Spinal cord (tissue), 9 donors: ENCODE measurements at regions not wholly inside any gene's neighbourhood (a gene's known extent, or its start where the extent isn't known, plus 50 kb on each side); places are given as distances from the start of the nearest gene placed in this dataset.

Experiments
- DNase-seq, 6 donors: peaks; one replicate each; pipeline versions ENCODE4 v3.0.0 to v3.0.0-alpha.2; 2013 to 2015; ENCODE audit warnings: low spot score in 6 of 6, low read depth in 4 of 6
- H3K27ac ChIP-seq: one replicate; pipeline ENCODE4 v1.5.1; 2013; ENCODE audit warnings: low read depth, low read length, control low read depth
- H3K27me3 ChIP-seq: one replicate; pipeline ENCODE4 v1.6.1; 2013; ENCODE audit warnings: low read length; ENCODE audit not compliant: control insufficient read depth, insufficient read depth
- H3K36me3 ChIP-seq: one replicate; pipeline ENCODE4 v1.6.1; 2013; ENCODE audit warnings: low read length; ENCODE audit not compliant: control insufficient read depth, insufficient read depth
- H3K4me1 ChIP-seq: one replicate; pipeline ENCODE4 v1.6.1; 2013; ENCODE audit warnings: low read length; ENCODE audit not compliant: control insufficient read depth, insufficient read depth
- H3K4me3 ChIP-seq: one replicate; pipeline ENCODE4 v1.5.1; 2013; ENCODE audit warnings: low read depth, low read length, control low read depth
- H3K9me3 ChIP-seq: one replicate; pipeline ENCODE4 v1.6.1; 2013; ENCODE audit warnings: low read length; ENCODE audit not compliant: control insufficient read depth, insufficient read depth
- WGBS: methylation state at CpG from one replicate; pipeline ENCODE4 v1.1.5; 2013; ENCODE audit warnings: missing lambda C conversion rate; ENCODE audit not compliant: insufficient coverage; 5-methylcytosine and 5-hydroxymethylcytosine counted together
- donor health status: healthy.

DNA sequence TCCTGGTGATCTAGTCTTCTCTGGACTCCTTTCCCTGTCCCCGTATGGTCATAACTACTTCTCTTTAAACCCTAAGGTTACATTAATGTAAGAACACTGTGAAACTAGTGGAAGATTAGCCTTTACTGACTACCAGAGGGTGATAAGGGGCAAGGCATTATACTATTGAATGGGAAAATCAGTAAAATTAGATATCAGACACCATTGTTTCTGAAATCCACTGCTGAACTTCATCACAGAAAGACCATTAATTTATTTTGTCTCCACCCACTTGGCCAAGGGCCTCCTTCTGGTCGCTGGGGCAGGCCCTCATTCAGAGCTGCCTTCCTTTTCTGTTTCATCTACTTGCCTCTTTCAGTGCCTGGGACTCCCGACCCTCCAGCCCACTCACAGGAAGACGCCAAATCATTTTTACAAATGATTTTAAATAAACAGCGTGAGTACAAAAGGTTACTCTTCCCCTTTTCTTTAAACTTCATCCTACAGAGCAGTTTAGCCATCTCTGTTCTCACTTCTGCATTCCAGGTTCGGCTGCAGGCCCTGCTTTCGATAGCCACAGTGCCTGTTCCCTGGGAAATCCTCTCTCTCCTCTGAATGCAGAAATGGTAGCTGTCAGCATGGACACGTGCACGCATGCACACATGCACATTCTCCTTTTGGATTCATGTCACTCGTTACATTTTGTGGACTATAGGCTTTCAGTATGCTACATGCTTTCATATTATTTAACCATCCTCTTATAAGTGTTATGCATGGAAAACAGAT, 70.3 kb upstream of the DOCK10 start:
- H3K27ac ChIP-seq = no peak overlapping the region
- no peak overlapping the region for H3K4me3 ChIP-seq

DNA sequence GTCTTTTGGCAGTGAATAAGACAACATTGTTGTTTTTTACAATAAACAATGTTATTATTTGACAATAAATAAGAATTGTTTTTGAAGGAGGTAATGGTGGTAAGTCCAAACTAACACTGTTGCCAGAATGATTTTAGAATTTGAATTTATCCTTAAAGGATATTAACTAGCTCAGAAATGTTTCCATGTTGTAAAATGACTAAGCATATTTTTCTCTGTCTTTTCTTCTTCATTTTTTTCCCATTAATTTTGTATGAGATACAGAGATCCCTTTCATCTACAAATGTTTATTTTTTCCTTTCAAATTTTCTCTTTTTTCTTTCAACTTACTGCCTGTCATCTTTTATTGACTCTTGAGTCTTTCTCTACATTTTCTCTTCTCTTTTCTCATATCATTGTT, 66.5 kb upstream of the DOCK10 start:
- no peak for DNase-seq
- no peaks in the 10 kb centered on the region for H3K36me3 ChIP-seq
- peaks cover 5% of the 10 kb centered on the region for H3K4me1 ChIP-seq
- H3K9me3 ChIP-seq = no peaks in the 10 kb centered on the region
- no peak overlapping the region for H3K27ac ChIP-seq
- H3K27me3 ChIP-seq = no peaks in the 10 kb centered on the region
- no peak overlapping the region for H3K4me3 ChIP-seq

More for the DNA sequence above, 70.3 kb upstream of the DOCK10 start:
- no peaks in the 10 kb centered on the region for H3K9me3 ChIP-seq
- WGBS = 57% methylated on average over 8 of the region's 10 CpGs
- H3K27me3 ChIP-seq = no peaks in the 10 kb centered on the region
- no peaks in the 10 kb centered on the region for H3K36me3 ChIP-seq
- peaks cover 5% of the 10 kb centered on the region for H3K4me1 ChIP-seq
- peak in 2 of 6 donors; percentile 17 to 69 for DNase-seq

DNA sequence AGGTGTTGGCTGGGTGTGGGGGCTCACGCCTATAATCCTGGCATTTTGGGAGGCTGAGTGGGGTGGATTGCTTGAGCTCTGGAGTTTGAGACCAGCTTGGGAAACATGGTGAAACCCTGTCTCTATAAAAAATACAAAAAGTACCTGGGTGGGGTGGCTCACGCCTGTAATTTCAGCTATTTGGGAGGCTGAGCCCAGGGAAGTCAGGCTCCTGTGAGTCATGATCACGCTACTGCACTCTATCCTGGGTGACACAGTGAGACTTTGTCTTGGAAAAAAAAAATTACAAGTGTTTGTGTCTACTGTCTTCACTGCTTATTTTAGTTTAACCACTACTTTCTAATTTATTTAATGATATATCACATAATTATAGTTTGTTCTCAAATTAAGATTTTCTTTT, 62.7 kb upstream of the DOCK10 start:
- DNase-seq = no peak
- Histone ChIP-seq H3K36me3 (no peaks in the 10 kb centered on the region), H3K9me3 (no peaks in the 10 kb centered on the region), H3K27ac (no peak overlapping the region), H3K4me3 (no peak overlapping the region), H3K4me1 (no peaks in the 10 kb centered on the region), H3K27me3 (no peaks in the 10 kb centered on the region)
- 100% methylated on average over 2 of the region's 3 CpGs for WGBS

GRCh38 chr2:225104321-225104720, 62.1 kb upstream of the DOCK10 start:
- no CpG with 5 or more reads among the region's 1 CpG for WGBS
- DNase-seq = no peak
- no peak overlapping the region for H3K4me3 ChIP-seq
- H3K27ac ChIP-seq = no peak overlapping the region
- no peaks in the 10 kb centered on the region for H3K27me3 ChIP-seq
- H3K36me3 ChIP-seq = no peaks in the 10 kb centered on the region
- H3K9me3 ChIP-seq = no peaks in the 10 kb centered on the region
- H3K4me1 ChIP-seq = no peaks in the 10 kb centered on the region

DNA sequence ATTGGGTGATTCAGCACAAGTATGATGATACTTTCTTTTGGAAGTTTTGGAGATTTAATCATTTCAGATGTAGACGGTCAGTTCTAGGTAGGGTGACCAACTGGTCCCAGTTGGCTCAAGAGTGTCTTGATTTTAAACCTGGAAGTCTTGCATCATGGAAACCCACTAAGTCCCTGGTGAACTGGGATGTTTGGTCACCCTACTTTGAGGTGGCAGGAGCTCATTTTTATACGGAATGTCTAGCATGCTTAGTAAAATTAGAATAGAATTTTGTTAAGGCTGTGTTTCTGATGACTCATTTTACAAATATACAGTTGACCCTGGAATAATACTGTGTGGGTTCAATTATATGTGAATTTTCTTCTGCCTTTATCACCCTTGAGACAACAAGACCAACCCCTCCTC, 61.5 kb upstream of the DOCK10 start:
- no peak overlapping the region for H3K27ac ChIP-seq
- H3K27me3 ChIP-seq = no peaks in the 10 kb centered on the region
- H3K9me3 ChIP-seq = no peaks in the 10 kb centered on the region
- H3K36me3 ChIP-seq = no peaks in the 10 kb centered on the region
- 92% methylated on average over 1 of the region's 2 CpGs for WGBS
- no peak overlapping the region for H3K4me3 ChIP-seq
- no peak for DNase-seq
- H3K4me1 ChIP-seq = no peaks in the 10 kb centered on the region

DNA sequence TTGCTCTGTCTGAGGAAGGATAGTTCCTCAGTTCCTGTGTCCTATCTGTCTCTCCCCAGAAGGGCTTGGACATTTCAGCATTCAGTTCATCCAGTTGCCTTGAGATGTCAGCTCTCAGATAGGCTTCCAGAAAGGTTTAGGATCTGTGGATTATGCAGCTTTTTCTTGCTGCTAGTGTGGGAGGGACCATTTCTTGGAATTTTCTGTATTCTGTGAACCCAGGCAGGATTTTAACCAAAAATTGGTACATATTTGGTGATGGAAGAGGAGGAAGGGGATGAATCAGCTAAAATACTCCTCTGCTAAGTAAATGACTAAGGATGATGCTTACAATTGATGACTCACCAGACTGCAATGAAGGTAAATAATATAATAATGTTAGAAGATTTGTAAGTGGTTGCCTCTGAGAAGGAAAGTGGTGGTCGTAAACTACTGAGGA, 58.6 kb upstream of the DOCK10 start:
- H3K27me3 ChIP-seq = no peaks in the 10 kb centered on the region
- H3K36me3 ChIP-seq = no peaks in the 10 kb centered on the region
- no peaks in the 10 kb centered on the region for H3K4me1 ChIP-seq
- DNase-seq = no peak
- H3K4me3 ChIP-seq = no peak overlapping the region
- no peaks in the 10 kb centered on the region for H3K9me3 ChIP-seq
- H3K27ac ChIP-seq = no peak overlapping the region
- no CpG with 5 or more reads among the region's 1 CpG for WGBS

- WGBS = no CpG with 5 or more reads among the region's 1 CpG
- Histone ChIP-seq H3K27me3 (no peaks in the 10 kb centered on the region), H3K4me3 (no peak overlapping the region), H3K36me3 (no peaks in the 10 kb centered on the region), H3K4me1 (no peaks in the 10 kb centered on the region), H3K9me3 (no peaks in the 10 kb centered on the region), H3K27ac (no peak overlapping the region)
- no peak for DNase-seq
These were observed 58.0 kb upstream of the DOCK10 start for GRCh38 chr2:225100269-225100668.

DNA sequence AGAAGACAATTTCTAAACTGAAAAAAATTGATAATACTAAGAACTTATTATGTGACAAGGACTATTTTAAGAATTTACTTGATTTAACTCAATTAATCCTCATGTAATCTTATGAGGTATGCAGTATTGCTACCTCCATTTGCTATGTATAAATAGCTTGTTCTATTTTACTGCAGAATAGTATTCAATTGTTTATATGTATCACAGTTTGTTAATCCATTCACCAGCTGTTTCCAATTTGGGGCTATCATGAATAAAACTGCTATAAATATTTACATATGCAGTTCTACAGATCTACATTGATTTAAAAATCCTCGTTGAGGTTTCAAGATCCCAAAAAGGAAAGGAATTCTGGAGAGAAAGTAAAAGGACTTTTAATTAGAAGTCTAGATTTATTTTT, 54.8 kb upstream of the DOCK10 start:
- H3K36me3 ChIP-seq = no peaks in the 10 kb centered on the region
- no peak overlapping the region for H3K4me3 ChIP-seq
- H3K9me3 ChIP-seq = no peaks in the 10 kb centered on the region
- H3K4me1 ChIP-seq = no peaks in the 10 kb centered on the region
- no CpG with 5 or more reads among the region's 1 CpG for WGBS
- H3K27me3 ChIP-seq = no peaks in the 10 kb centered on the region
- H3K27ac ChIP-seq = no peak overlapping the region
- DNase-seq = no peak
